ENCODE measurements at regions not wholly inside any gene's neighbourhood (a gene's known extent, or its start where the extent isn't known, plus 50 kb on each side); places are given as distances from the start of the nearest gene placed in this dataset.

DNA sequence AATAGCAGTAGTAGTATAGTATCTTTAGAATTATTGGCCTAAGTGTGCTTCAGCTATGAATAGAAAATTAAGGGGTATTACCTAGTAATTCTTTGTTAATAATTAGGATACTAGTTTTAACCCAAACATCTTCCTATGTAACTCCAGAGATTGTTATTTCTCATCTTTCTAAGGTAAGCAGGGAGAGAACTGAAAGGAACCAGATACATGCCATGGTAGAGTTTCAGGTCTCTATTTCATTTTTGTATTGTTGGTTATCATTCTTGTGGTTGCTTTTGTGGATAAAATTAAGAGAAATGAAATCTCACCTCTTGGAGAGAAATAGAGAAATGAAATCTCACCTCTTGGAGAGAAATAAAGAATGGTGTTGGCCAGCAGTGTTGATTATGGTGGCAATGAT is 597.1 kb upstream of the CT83 start:
- TF ChIP-seq, protein P1, sequence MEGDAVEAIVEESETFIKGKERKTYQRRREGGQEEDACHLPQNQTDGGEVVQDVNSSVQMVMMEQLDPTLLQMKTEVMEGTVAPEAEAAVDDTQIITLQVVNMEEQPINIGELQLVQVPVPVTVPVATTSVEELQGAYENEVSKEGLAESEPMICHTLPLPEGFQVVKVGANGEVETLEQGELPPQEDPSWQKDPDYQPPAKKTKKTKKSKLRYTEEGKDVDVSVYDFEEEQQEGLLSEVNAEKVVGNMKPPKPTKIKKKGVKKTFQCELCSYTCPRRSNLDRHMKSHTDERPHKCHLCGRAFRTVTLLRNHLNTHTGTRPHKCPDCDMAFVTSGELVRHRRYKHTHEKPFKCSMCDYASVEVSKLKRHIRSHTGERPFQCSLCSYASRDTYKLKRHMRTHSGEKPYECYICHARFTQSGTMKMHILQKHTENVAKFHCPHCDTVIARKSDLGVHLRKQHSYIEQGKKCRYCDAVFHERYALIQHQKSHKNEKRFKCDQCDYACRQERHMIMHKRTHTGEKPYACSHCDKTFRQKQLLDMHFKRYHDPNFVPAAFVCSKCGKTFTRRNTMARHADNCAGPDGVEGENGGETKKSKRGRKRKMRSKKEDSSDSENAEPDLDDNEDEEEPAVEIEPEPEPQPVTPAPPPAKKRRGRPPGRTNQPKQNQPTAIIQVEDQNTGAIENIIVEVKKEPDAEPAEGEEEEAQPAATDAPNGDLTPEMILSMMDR (IDR thresholded peaks at IDR 0.05), result no peak

DNA sequence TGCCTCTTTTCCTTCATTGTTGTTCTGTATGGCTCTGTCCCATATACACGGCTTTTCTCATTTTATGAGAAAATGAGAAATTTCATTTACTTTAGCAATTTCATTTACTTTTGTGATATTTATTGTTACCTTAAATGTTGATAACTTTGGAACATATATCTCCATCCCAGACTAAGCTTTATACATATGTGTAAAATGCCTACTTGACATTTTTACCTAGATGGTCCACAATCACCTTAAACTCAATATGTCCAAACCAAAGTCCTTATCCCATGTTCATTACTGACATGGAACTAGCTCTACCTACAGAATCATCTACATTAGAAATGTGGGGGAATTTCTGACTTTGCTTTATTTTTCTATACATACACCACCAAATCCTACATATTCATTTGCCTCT is 590.5 kb upstream of the CT83 start:
- Histone ChIP-seq H3K36me3 (no peaks in the 10 kb centered on the region), H3K27ac (no peak overlapping the region), H3K4me1 (no peaks in the 10 kb centered on the region), H3K9me3 (no peaks in the 10 kb centered on the region), H3K4me3 (no peak overlapping the region), H3K27me3 (no peaks in the 10 kb centered on the region)
- no peak for DNase-seq
- no peak for ATAC-seq
- intact Hi-C loops (cut with DNase I), result no loop called here
- TF ChIP-seq, protein P1 (IDR thresholded peaks at IDR 0.05), result no peak

More for the DNA sequence above, 597.1 kb upstream of the CT83 start:
- ATAC-seq, result no peak
- intact Hi-C loops (cut with DNase I), result no loop called here
- no peaks in the 10 kb centered on the region for H3K9me3 ChIP-seq
- no peaks in the 10 kb centered on the region for H3K36me3 ChIP-seq
- no peak overlapping the region for H3K4me3 ChIP-seq
- no peak overlapping the region for H3K27ac ChIP-seq
- H3K27me3 ChIP-seq, result no peaks in the 10 kb centered on the region
- no peak for DNase-seq
- no peaks in the 10 kb centered on the region for H3K4me1 ChIP-seq

DNA sequence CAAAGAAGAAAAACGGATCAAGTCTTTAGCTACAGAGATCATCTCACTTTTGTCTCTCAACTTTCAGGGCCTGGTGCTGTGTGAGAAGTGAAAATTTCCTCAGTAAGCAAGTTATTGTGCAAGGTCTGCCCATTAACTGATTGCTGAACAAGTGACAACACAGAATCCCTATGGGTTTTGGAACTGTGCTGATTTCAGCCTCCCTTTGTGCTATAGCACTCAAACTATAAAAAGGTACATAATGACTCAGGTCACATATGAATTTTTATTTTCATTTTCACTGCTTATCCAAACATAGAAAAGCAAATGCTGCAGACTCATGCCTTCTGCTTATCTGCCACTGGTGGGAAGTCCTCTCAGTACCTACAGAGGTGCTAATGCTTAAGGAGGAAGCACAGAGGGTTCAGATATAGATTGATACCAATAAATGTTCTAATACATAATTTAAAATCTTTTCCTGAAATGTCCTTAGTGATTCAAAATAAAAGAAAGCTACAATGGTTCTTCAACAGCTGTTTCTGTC is 576.2 kb upstream of the CT83 start:
- Histone ChIP-seq H3K4me3 (no peak overlapping the region), H3K27me3 (no peaks in the 10 kb centered on the region), H3K4me1 (no peaks in the 10 kb centered on the region), H3K36me3 (no peaks in the 10 kb centered on the region), H3K9me3 (no peaks in the 10 kb centered on the region), H3K27ac (no peak overlapping the region)
- TF ChIP-seq, protein P1 (IDR thresholded peaks at IDR 0.05), result no peak
- DNase-seq, result no peak
- intact Hi-C loops (cut with DNase I), result no loop called here
- no peak for ATAC-seq

DNA sequence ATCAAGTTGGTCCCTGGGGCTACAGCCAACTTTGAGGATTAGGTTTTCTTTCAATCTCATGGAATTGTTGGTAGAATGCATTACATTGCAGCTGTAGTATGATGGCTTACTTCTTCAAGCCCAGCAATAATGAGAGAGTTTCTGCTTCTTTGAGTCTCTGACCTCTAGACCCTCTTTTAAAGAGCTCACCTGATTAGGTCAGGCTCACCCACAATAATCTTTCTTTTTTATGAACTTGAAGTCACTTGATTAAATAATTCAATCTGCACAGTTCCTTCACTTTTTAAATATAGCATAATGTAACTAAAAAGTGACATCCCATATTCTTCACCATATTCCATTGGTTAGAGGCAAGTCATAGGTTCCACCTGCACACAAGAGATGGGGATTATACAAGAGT is 547.5 kb upstream of the CT83 start:
- DNase-seq, result no peak
- Histone ChIP-seq H3K9me3 (no peaks in the 10 kb centered on the region), H3K4me3 (no peak overlapping the region), H3K36me3 (no peaks in the 10 kb centered on the region), H3K4me1 (no peaks in the 10 kb centered on the region), H3K27me3 (no peaks in the 10 kb centered on the region), H3K27ac (no peak overlapping the region)
- TF ChIP-seq, protein P1 (IDR thresholded peaks at IDR 0.05), result no peak
- intact Hi-C loops (cut with DNase I), result no loop called here
- no peak for ATAC-seq

DNA sequence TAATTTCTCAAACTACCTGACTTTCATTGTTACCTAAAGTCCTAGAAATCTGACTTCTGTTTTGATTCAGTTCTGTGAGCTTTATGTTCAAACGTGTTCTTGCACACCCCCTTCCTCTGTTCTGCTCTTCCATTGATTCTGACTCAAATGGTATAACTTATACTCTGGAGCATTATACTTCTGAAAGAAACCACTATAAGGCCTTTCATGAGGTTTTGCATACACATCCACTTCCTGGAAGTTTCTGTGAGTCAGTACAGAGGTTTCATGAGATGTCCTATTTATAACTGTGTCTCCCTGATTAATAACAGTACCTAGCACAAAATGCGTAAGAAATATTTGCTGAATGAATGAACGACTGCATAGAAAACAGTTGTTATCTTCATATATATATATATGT is 540.2 kb upstream of the CT83 start:
- DNase-seq (no peak), ATAC-seq (no peak)
- H3K27ac ChIP-seq, result no peak overlapping the region
- H3K36me3 ChIP-seq, result no peaks in the 10 kb centered on the region
- no peaks in the 10 kb centered on the region for H3K27me3 ChIP-seq
- TF ChIP-seq, protein P1 (IDR thresholded peaks at IDR 0.05), result no peak
- no peaks in the 10 kb centered on the region for H3K9me3 ChIP-seq
- H3K4me3 ChIP-seq, result no peak overlapping the region
- intact Hi-C loops (cut with DNase I), result no loop called here
- H3K4me1 ChIP-seq, result no peaks in the 10 kb centered on the region

DNA sequence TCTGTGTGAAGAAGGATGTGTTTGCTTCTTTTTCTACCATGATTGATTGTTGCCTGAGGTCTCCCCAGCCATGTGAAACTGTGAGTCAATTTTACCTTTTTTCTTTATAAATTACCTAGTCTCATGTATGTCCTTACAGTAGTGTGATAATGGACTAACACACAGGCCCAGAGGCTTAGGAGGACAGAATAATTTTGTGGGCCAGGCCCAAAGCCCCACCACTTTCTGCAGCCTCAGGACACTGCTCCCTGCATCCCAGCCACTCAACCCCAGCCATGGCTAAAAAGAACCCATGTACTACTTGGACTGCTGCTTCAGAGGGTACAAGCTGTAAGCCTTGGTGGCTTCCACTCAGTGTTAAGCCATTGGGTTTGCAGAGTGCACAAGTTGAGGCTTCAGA is 512.7 kb upstream of the CT83 start:
- DNase-seq (no peak), ATAC-seq (no peak)
- no peaks in the 10 kb centered on the region for H3K36me3 ChIP-seq
- no peak overlapping the region for H3K4me3 ChIP-seq
- H3K4me1 ChIP-seq, result no peaks in the 10 kb centered on the region
- TF ChIP-seq, protein P1 (IDR thresholded peaks at IDR 0.05), result no peak
- H3K9me3 ChIP-seq, result no peaks in the 10 kb centered on the region
- intact Hi-C loops (cut with DNase I), result no loop called here
- H3K27me3 ChIP-seq, result no peaks in the 10 kb centered on the region
- no peak overlapping the region for H3K27ac ChIP-seq
